Fibroblast of lung (primary cell): ENCODE measurements at regions not wholly inside any gene's neighbourhood (a gene's known extent, or its start where the extent isn't known, plus 50 kb on each side); places are given as distances from the start of the nearest gene placed in this dataset.
A peak's percentile ranks its signal among the peaks of the same experiment; 100 is the strongest.
"Not testable (repeated sequence)": the region's sequence is repeated elsewhere in the genome, so short reads cannot be mapped to it uniquely, and the experiment has no call there.

Experiments
- DNase-seq, 2 donors: peaks; one replicate each; pipeline versions ENCODE4 v3.0.0 to v3.0.0-alpha.2; 2010; ENCODE audit warnings: low read depth in 2 of 2
- H2AFZ ChIP-seq: 2 replicates; pipeline ENCODE4 v1.5.1; 2012; ENCODE audit warnings: low read length, control low read depth, inconsistent platforms
- H3K27ac ChIP-seq: 2 replicates; pipeline ENCODE4 v1.5.1; 2011; ENCODE audit warnings: low read length, control low read depth; ENCODE audit not compliant: insufficient read depth
- H3K27me3 ChIP-seq: 2 replicates; pipeline ENCODE4 v1.5.1; 2011; ENCODE audit warnings: mild to moderate bottlenecking, low read length; ENCODE audit not compliant: control insufficient read depth, insufficient read depth
- H3K36me3 ChIP-seq: 2 replicates; pipeline ENCODE4 v1.5.1; 2011; ENCODE audit warnings: low read length; ENCODE audit not compliant: control insufficient read depth, insufficient read depth
- H3K4me1 ChIP-seq: 2 replicates; pipeline ENCODE4 v1.5.1; 2011; ENCODE audit warnings: low read length; ENCODE audit not compliant: control insufficient read depth, insufficient read depth; ENCODE audit errors: extremely low read depth
- H3K4me2 ChIP-seq: 2 replicates; pipeline ENCODE4 v1.5.1; 2011; ENCODE audit warnings: low read length, control low read depth; ENCODE audit not compliant: insufficient read depth; ENCODE audit errors: extremely low read depth
- H3K4me3 ChIP-seq, 4 experiments: fragments of 200-600 bp in 1 of 4; sonication (generic) in 1 of 4; replicated peaks in 1 of 4; 2 replicates each; pipeline ENCODE4 v1.5.1; 2011 to 2016; ENCODE audit warnings: low read length in 4 of 4, low read depth in 3 of 4, mild to moderate bottlenecking in 3 of 4, control low read depth in 2 of 4, inconsistent platforms in 1 of 4, mixed read lengths in 1 of 4; ENCODE audit not compliant: insufficient read depth in 1 of 4; ENCODE audit errors: control extremely low read depth in 1 of 4
- H3K79me2 ChIP-seq: 2 replicates; pipeline ENCODE4 v1.5.1; 2012; ENCODE audit warnings: mild to moderate bottlenecking, low read length, inconsistent platforms; ENCODE audit not compliant: control insufficient read depth, insufficient read depth
- H3K9ac ChIP-seq: 2 replicates; pipeline ENCODE4 v1.5.1; 2011; ENCODE audit warnings: mild to moderate bottlenecking, low read length, control low read depth; ENCODE audit not compliant: insufficient read depth
- H3K9me3 ChIP-seq: 2 replicates; pipeline ENCODE4 v1.5.1; 2012; ENCODE audit warnings: low read depth, low read length; ENCODE audit not compliant: control insufficient read depth, insufficient read depth
- H4K20me1 ChIP-seq: 2 replicates; pipeline ENCODE4 v1.5.1; 2011; ENCODE audit warnings: low read length; ENCODE audit not compliant: control insufficient read depth, insufficient read depth; ENCODE audit errors: extremely low read depth
- EZH2 ChIP-seq: IDR thresholded peaks from 2 replicates; pipeline ENCODE4 v1.5.1; 2012; ENCODE audit warnings: low read length, control low read depth, mild to moderate bottlenecking; ENCODE audit errors: missing control alignments
- TF ChIP-seq, protein P1 (sequence below), 2 donors: IDR thresholded peaks in 1 of 2; conservative IDR thresholded peaks in 1 of 2; 1 replicate in 1 of 2; 2 replicates in 1 of 2; pipeline ENCODE4 v1.5.1; 2011 to 2012; ENCODE audit warnings: low read length in 2 of 2, control low read depth in 1 of 2, inconsistent platforms in 1 of 2, low read depth in 1 of 2, mild to moderate bottlenecking in 1 of 2

DNA sequence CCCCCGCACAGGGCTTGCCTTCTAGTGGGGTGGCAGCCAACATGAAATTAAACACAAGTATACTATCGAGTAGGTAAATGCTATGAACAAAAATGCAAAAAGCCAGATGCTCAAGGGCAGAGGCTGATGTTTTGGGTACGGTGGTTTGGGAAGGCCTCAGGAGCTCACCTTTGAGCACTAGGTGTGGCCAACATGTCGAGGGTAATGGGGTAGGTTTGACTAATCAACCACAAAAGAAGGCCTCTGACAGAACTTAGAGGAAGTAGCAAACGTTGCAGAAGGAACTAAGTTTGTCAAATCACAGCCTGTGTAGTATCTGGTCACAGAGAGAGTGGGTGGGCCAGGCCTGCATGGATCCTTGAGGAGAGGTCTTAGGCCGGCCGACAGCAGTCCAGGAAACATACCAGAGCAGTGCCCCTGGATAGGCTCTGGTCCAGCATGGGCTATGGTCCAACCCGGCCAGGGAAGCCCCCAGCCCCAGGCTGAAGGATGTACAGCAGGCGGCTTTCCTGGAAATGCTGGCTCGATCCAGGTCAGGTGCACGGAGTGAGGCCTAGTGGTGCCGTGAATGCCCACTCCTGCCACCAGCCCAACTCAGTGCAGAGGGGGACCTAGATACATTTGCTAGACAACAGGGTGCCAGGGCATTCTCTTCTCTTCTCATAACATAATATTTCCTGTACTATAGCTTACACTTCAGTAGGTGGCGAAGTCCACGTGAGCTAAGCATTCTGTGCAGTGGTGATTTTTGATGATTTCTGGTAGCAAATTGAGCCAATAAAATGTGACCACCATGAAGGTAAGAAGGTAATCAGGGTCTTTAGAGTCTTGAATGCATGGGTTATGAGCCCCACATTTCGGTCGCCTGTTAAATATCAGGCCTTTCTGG lies 56.3 kb upstream of the CD93 start:
- Histone ChIP-seq H3K27ac (peak overlapping the region; percentile 58), H3K9ac (no peak overlapping the region), H3K4me1 (peaks cover 15% of the 10 kb centered on the region), H4K20me1 (no peaks in the 10 kb centered on the region), H3K27me3 (no peaks in the 10 kb centered on the region), H3K36me3 (no peaks in the 10 kb centered on the region), H3K9me3 (no peaks in the 10 kb centered on the region), H2AFZ (no peak overlapping the region), H3K79me2 (no peaks in the 10 kb centered on the region), H3K4me3 (no peak overlapping the region), H3K4me2 (no peak overlapping the region)
- TF ChIP-seq, protein P1, sequence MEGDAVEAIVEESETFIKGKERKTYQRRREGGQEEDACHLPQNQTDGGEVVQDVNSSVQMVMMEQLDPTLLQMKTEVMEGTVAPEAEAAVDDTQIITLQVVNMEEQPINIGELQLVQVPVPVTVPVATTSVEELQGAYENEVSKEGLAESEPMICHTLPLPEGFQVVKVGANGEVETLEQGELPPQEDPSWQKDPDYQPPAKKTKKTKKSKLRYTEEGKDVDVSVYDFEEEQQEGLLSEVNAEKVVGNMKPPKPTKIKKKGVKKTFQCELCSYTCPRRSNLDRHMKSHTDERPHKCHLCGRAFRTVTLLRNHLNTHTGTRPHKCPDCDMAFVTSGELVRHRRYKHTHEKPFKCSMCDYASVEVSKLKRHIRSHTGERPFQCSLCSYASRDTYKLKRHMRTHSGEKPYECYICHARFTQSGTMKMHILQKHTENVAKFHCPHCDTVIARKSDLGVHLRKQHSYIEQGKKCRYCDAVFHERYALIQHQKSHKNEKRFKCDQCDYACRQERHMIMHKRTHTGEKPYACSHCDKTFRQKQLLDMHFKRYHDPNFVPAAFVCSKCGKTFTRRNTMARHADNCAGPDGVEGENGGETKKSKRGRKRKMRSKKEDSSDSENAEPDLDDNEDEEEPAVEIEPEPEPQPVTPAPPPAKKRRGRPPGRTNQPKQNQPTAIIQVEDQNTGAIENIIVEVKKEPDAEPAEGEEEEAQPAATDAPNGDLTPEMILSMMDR (conservative IDR thresholded peaks at IDR 0.05 in 1 of 2, IDR thresholded peaks at IDR 0.05 in 1 of 2; ENCODE audit: low read depth in 1 of 2, low read length in 2 of 2), result no peak
- TF ChIP-seq EZH2, result no peak
- no peak for DNase-seq

DNA sequence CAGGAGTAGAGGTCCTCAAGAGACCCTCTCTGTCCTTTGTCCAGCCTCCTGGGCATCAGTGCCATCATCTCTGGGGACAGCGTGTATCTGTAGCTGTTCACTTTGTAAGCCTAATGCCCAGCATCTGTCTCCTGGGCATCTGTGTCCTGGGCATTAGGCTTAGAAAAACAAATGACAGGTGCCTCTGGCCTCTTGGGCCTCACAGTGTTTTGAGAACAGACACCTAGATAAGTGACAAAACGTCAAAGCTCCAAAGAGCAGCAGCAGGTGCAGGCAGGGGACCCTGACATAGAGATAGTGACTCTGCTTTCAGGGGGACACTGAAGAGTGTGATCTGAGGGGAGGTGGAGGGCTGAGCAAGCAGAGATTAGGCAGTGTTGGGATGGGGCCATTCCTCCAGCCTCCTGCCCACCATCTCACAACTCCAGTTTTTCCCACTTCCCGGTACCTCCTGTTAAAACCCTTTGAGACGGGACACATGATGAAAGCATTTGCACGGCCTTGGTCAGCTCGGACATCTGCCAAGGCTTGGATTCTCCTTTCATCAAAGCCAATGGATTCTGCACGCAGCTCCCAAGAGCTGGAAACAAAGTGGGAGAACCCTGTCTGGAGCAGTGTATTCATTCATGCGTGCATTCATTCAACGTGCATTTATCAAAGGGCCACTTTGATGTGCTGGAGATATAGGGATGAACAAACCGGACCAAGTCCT lies 55.5 kb upstream of the CD93 start:
- H2AFZ ChIP-seq, result no peak overlapping the region
- no peaks in the 10 kb centered on the region for H4K20me1 ChIP-seq
- no peak overlapping the region for H3K4me2 ChIP-seq
- no peaks in the 10 kb centered on the region for H3K27me3 ChIP-seq
- TF ChIP-seq, protein P1 (conservative IDR thresholded peaks at IDR 0.05 in 1 of 2, IDR thresholded peaks at IDR 0.05 in 1 of 2; ENCODE audit: low read depth in 1 of 2, low read length in 2 of 2), result no peak
- TF ChIP-seq EZH2, result no peak
- H3K9me3 ChIP-seq, result no peaks in the 10 kb centered on the region
- no peaks in the 10 kb centered on the region for H3K36me3 ChIP-seq
- no peaks in the 10 kb centered on the region for H3K79me2 ChIP-seq
- H3K4me1 ChIP-seq, result peaks cover 11% of the 10 kb centered on the region
- no peak overlapping the region for H3K9ac ChIP-seq
- H3K27ac ChIP-seq, result no peak overlapping the region
- H3K4me3 ChIP-seq, result no peak overlapping the region
- peak in 1 of 2 donors; percentile 89 for DNase-seq

DNA sequence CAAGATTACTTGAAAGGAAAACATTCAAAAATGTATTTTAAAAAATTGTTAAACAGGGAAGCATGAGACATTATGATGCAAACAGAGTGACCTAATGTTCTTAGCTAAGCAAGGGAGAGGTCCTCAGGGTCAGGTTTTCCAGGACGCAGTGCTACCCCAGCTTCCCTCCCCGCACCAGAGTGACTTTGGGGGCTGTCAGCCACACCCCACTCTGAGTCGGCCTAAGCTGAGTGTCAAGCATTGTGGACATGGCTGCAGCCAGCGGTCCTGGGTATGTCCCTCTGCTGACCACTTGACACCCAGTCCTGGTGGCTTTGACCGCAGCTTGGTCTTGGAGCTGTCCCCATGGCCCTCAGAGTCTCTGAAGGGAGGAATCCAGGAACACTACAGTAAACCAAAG lies 54.9 kb upstream of the CD93 start:
- Histone ChIP-seq H4K20me1 (no peaks in the 10 kb centered on the region), H2AFZ (no peak overlapping the region), H3K79me2 (no peaks in the 10 kb centered on the region), H3K9ac (no peak overlapping the region), H3K27me3 (no peaks in the 10 kb centered on the region), H3K4me3 (no peak overlapping the region), H3K36me3 (no peaks in the 10 kb centered on the region), H3K27ac (no peak overlapping the region), H3K9me3 (no peaks in the 10 kb centered on the region), H3K4me1 (peaks cover 11% of the 10 kb centered on the region), H3K4me2 (no peak overlapping the region)
- DNase-seq, result peak in 1 of 2 donors; percentile 62
- TF ChIP-seq, protein P1 (conservative IDR thresholded peaks at IDR 0.05 in 1 of 2, IDR thresholded peaks at IDR 0.05 in 1 of 2; ENCODE audit: low read depth in 1 of 2, low read length in 2 of 2), result no peak
- no peak for TF ChIP-seq EZH2

DNA sequence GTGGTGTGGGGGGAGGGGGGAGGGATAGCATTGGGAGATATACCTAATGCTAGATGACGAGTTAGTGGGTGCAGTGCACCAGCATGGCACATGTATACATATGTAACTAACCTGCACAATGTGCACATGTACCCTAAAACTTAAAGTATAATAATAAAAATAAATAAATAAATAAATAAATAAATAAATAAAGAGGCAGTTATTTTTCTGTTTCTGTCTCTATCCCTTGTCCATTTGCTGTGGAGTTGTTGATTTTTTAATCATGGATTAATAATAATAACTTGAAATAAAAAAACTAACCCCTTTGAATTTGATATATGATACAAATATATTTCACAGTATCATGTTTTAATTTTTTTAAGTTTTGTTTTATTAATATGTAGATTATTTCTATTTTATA lies 53.9 kb upstream of the CD93 start:
- H3K79me2 ChIP-seq, H3K9ac ChIP-seq, H2AFZ ChIP-seq, H3K4me3 ChIP-seq, H3K4me1 ChIP-seq, H4K20me1 ChIP-seq, H3K9me3 ChIP-seq, H3K4me2 ChIP-seq, H3K36me3 ChIP-seq, DNase-seq, H3K27me3 ChIP-seq, H3K27ac ChIP-seq: not testable (repeated sequence)
